WERI-Rb-1 (cell line): ENCODE measurements at regions not wholly inside any gene's neighbourhood (a gene's known extent, or its start where the extent isn't known, plus 50 kb on each side); places are given as distances from the start of the nearest gene placed in this dataset.

ENCODE experiments used
- DNase-seq: peaks from one replicate; pipeline ENCODE4 v3.0.0-alpha.2; 2020
- H3K27ac ChIP-seq: fragments of 250-450 bp; sonication (Bioruptor Pico); 2 replicates; pipeline ENCODE4 v1.5.1; 2020; ENCODE audit warnings: mild to moderate bottlenecking, moderate library complexity
- H3K27me3 ChIP-seq: fragments of 250-450 bp; sonication (Bioruptor Pico); 2 replicates; pipeline ENCODE4 v1.5.1; 2021; ENCODE audit warnings: mild to moderate bottlenecking, low read depth, moderate library complexity; ENCODE audit not compliant: insufficient read depth, severe bottlenecking
- H3K36me3 ChIP-seq: fragments of 250-450 bp; sonication (Bioruptor Pico); 2 replicates; pipeline ENCODE4 v1.5.1; 2020; ENCODE audit warnings: mild to moderate bottlenecking, moderate library complexity
- H3K4me3 ChIP-seq: 2 replicates; pipeline ENCODE4 v1.5.1; 2011; ENCODE audit warnings: low read depth, mild to moderate bottlenecking, control low read depth, low read length
- H3K9me3 ChIP-seq: fragments of 250-450 bp; sonication (Bioruptor Pico); 2 replicates; pipeline ENCODE4 v1.5.1; 2021; ENCODE audit warnings: mild to moderate bottlenecking, moderate library complexity; ENCODE audit not compliant: severe bottlenecking
- TF ChIP-seq, protein P1 (sequence below): IDR thresholded peaks from 2 replicates; pipeline ENCODE4 v1.5.1; 2011; ENCODE audit warnings: low read depth, mild to moderate bottlenecking, control low read depth, inconsistent platforms, low read length

GRCh38 chr1:81050390-81050789, 750.3 kb upstream of the ADGRL2 start:
- no peak for DNase-seq
- H3K27ac ChIP-seq: no peak overlapping the region
- no peaks in the 10 kb centered on the region for H3K27me3 ChIP-seq
- no peaks in the 10 kb centered on the region for H3K36me3 ChIP-seq
- H3K9me3 ChIP-seq: no peaks in the 10 kb centered on the region
- TF ChIP-seq, protein P1, sequence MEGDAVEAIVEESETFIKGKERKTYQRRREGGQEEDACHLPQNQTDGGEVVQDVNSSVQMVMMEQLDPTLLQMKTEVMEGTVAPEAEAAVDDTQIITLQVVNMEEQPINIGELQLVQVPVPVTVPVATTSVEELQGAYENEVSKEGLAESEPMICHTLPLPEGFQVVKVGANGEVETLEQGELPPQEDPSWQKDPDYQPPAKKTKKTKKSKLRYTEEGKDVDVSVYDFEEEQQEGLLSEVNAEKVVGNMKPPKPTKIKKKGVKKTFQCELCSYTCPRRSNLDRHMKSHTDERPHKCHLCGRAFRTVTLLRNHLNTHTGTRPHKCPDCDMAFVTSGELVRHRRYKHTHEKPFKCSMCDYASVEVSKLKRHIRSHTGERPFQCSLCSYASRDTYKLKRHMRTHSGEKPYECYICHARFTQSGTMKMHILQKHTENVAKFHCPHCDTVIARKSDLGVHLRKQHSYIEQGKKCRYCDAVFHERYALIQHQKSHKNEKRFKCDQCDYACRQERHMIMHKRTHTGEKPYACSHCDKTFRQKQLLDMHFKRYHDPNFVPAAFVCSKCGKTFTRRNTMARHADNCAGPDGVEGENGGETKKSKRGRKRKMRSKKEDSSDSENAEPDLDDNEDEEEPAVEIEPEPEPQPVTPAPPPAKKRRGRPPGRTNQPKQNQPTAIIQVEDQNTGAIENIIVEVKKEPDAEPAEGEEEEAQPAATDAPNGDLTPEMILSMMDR: no peak
- no peak overlapping the region for H3K4me3 ChIP-seq

DNA sequence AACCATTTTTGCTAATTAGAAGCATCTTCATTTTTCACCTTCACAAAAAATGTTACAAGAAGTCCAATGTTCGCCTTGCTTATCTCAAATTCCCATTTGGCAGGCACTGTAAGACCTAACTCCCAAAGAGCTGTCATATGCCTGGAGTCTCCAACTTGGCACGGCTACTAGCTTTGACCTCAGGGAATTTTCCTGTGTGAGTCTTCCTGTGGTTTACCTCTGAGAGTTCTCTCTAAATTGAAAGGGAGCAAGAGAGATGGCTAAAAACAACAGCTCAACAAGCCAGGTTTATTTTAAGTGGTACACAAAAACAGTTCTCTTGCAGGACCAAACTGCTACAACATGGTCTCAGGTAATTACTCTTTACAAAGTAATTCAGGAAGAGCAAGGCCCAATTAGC, 756.0 kb upstream of the ADGRL2 start:
- H3K36me3 ChIP-seq: no peaks in the 10 kb centered on the region
- TF ChIP-seq, protein P1: no peak
- H3K27me3 ChIP-seq: no peaks in the 10 kb centered on the region
- no peaks in the 10 kb centered on the region for H3K9me3 ChIP-seq
- H3K27ac ChIP-seq: no peak overlapping the region
- H3K4me3 ChIP-seq: no peak overlapping the region
- no peak for DNase-seq

DNA sequence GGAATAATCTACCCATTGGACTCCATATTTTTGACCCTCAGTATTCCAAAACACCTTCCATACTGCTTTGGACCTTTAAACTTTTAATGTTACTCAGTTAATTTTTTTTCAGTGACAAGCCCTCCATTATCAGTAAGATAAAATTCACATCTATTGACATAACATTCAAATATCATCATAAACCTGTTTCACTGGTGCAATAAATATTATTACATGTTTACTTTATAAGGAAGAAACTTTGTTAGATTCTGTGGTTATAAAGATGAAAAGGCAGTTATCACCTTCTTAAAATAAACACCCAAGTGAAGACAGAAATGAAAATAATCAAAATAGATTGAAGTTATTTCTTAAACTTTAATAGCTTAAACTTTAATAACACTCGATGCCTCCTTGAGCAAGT, 758.5 kb upstream of the ADGRL2 start:
- H3K4me3 ChIP-seq: no peak overlapping the region
- no peaks in the 10 kb centered on the region for H3K36me3 ChIP-seq
- no peaks in the 10 kb centered on the region for H3K9me3 ChIP-seq
- TF ChIP-seq, protein P1: no peak
- no peaks in the 10 kb centered on the region for H3K27me3 ChIP-seq
- DNase-seq: no peak
- H3K27ac ChIP-seq: no peak overlapping the region

DNA sequence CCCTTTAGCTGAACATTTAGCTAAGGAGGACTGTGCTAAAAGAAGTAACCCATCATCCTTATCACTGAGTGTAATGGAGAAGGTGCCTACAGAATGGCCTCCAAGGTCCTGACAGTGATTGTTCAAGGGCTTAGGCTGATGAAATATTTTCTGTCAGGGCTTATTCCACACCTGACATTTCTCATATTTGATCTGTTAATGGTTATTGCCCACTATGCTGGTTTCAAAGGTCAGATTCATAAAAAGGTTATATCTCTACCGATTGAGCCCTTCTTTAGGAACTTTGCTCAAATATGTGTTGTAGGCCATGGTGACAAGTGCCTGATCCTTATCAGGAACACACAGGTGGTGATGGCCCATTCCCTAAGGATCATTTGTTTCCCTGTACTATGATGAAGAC, 766.4 kb upstream of the ADGRL2 start:
- no peaks in the 10 kb centered on the region for H3K9me3 ChIP-seq
- no peaks in the 10 kb centered on the region for H3K27me3 ChIP-seq
- H3K4me3 ChIP-seq: no peak overlapping the region
- TF ChIP-seq, protein P1: no peak
- DNase-seq: no peak
- no peak overlapping the region for H3K27ac ChIP-seq
- H3K36me3 ChIP-seq: no peaks in the 10 kb centered on the region

- Histone ChIP-seq H3K36me3 (no peaks in the 10 kb centered on the region), H3K9me3 (no peaks in the 10 kb centered on the region), H3K27ac (no peak overlapping the region), H3K27me3 (no peaks in the 10 kb centered on the region), H3K4me3 (no peak overlapping the region)
- no peak for DNase-seq
- TF ChIP-seq, protein P1: no peak
These were observed 767.7 kb upstream of the ADGRL2 start for GRCh38 chr1:81032973-81033425.

- Histone ChIP-seq H3K27me3 (no peaks in the 10 kb centered on the region), H3K36me3 (no peaks in the 10 kb centered on the region), H3K9me3 (no peaks in the 10 kb centered on the region), H3K4me3 (no peak overlapping the region), H3K27ac (no peak overlapping the region)
- TF ChIP-seq, protein P1: no peak
- no peak for DNase-seq
These were observed 768.4 kb upstream of the ADGRL2 start for GRCh38 chr1:81032374-81032773.
